Hypothalamus (tissue), 51 donors: ENCODE measurements at regions not wholly inside any gene's neighbourhood (a gene's known extent, or its start where the extent isn't known, plus 50 kb on each side); places are given as distances from the start of the nearest gene placed in this dataset.
"Not testable (repeated sequence)": the region's sequence is repeated elsewhere in the genome, so short reads cannot be mapped to it uniquely, and the experiment has no call there.

ENCODE experiments used
- DNase-seq, 51 donors: peaks; one replicate each; lab custom pipeline; 2025; lab: John Stamatoyannopoulos, UW

DNA sequence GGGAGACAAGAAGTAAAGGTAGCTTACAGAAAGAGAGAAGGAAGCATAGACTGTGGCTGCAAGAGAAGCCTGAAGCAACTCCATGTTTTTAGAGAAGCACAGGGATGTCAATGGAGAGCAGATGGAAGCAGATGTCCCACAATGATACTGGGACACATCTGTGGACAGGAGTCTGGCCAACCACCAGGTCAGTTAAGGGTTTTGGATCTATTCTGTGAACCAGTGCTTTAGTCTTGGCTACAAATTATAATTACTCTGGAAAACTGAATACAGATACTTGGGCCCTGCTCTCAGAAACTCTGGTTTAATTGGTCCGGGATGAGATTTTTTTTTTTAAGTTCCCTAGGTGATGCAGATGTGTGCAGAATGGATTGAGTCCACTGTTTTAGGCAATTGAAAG is 592.8 kb downstream of the CSNK1G3 start:
- no peak for DNase-seq

GRCh38 chr5:124104344-124104743 is 592.4 kb downstream of the CSNK1G3 start:
- no peak for DNase-seq

DNA sequence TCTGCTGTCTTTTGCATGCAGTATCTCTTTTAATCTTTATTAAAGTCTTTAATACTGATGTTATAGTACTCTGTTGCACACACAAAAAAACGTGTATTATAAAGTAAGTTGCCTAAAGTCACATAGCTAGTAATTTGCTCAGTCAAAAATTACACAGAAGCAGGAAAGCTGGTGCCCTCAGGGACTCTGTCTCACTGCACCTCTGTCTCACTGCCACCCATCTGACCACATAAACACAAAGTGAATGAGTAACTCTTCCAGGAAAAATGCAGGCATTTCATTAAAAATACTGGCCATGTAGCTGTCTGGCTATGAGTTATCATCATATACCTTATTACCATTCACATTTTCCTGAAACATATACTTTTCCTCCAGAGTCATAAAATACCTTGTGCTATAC is 591.7 kb downstream of the CSNK1G3 start:
- DNase-seq, result no peak

DNA sequence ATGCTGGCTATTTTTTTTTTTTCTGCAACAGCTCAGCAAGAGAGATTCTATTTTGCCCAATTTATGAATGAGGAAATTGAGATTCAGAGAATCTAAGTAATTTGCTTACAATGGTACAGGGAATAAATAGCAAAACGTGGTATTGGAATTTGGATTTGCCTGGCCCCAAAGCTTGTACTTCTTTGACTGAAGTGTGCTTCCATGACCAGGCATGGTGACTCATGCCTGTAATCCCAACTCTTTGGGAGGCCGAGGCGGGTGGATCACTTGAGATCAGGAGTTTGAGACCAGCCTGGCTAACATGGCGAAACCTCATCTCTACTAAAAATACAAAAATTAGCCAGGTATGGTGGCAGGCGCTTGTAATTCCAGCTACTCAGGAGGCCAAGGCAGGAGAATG is 591.1 kb downstream of the CSNK1G3 start:
- DNase-seq, result not testable (repeated sequence)

GRCh38 chr5:124102486-124102885 is 590.5 kb downstream of the CSNK1G3 start:
- no peak for DNase-seq

- DNase-seq, result no peak
Observed at GRCh38 chr5:124093658-124094057, 581.7 kb downstream of the CSNK1G3 start.

DNA sequence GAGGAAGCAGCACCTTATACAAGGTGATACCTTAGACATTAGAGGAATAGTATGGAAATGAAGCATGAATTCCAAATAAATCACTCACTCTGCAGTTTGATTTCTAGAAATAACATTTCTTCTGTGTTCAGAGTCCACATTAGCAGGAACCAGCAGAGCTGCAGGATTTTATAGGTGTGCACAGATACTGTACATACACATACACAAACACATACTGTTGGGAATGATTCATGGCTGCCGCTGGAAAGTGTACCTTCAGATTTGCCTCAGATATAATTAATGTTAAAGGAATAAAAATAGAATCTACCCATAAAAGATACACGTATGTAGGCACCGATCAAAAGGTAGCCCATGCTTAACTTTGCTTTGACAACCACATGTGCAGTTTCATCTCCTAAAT is 578.1 kb downstream of the CSNK1G3 start:
- DNase-seq, result no peak

DNA sequence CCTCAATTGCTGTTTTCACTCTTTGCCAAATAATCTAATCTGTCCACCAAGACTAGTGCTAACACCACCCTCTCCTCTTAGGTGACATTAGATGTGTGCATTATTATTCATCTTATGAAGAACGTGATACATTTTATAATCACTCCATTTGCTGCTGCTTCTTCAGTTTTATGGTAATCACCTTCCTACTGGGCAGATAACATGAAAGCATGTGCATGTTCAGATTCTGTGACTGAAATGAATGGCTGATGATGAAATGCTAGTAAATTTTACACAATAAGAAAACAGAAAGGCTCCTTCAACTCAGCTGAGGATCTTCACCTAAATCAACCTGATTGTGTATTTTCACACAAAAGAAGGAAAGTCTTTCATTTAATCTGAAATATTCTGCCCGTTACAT is 577.6 kb downstream of the CSNK1G3 start:
- DNase-seq, result no peak

GRCh38 chr5:124088289-124089032 is 576.5 kb downstream of the CSNK1G3 start:
- no peak for DNase-seq

GRCh38 chr5:124087752-124088151 is 575.8 kb downstream of the CSNK1G3 start:
- no peak for DNase-seq

- no peak for DNase-seq
Observed at GRCh38 chr5:124080256-124080655, 568.3 kb downstream of the CSNK1G3 start.

- no peak for DNase-seq
Observed at GRCh38 chr5:124079062-124079461, 567.1 kb downstream of the CSNK1G3 start.

DNA sequence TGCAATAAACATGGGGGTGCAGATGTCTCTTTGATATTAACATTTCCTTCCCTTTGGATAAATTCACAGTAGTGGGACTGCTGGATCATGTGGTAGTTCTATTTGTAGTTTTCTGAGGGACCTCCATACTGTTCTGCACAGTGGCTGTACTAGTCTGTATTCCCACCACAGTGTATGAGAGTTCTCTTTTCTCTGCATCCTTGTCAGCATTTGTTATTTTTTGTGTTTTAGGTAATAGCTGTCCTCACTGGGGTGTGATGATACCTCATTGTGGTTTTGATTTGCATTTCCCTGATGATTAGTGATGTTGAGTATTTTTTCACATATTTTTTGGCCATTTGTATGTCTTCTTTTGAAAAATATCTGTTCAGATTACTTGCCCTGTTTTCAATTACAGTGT is 562.5 kb downstream of the CSNK1G3 start:
- no peak for DNase-seq

DNA sequence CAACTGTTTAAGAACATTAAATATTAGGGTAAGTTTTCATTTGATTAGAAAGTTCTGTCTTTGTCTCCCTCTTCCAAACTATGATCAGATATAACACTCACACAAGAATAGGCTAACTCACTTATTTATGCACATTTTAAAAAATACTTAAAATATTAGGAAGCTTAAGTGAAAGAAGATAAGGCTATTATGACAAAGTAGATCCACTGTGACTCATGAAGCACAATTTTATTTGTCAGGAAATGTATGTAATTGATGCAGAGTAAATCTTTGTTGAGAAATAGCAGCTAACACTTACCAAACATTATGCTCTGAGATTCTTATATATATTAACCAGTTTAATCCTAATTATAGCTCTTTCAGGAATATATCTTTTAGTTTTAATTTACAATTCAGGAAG is 560.6 kb downstream of the CSNK1G3 start:
- no peak for DNase-seq

DNA sequence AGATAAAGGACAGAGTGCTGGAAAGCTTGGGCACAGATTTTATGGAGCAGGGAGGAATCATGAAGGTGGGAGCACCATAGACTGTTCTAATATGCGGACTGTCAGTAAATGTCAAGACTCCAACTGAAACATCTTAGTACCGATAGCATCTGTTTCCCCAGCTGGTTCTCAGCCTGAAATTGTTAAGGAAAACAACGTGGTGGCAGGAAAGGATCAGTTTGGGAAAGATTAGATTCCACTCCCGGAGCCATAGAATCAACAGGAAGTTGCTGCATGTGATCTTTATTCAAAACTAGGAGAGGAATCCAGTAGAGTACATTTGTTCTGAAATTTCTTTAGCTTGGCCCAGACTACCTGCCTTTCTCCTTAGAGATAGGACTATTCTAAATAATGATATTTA is 559.1 kb downstream of the CSNK1G3 start:
- no peak for DNase-seq

- DNase-seq, result no peak
Observed at GRCh38 chr5:124065508-124065907, 553.5 kb downstream of the CSNK1G3 start.

- no peak for DNase-seq
Observed at GRCh38 chr5:124064956-124065355, 553.0 kb downstream of the CSNK1G3 start.

- no peak for DNase-seq
Observed at GRCh38 chr5:124061663-124062062, 549.7 kb downstream of the CSNK1G3 start.

DNA sequence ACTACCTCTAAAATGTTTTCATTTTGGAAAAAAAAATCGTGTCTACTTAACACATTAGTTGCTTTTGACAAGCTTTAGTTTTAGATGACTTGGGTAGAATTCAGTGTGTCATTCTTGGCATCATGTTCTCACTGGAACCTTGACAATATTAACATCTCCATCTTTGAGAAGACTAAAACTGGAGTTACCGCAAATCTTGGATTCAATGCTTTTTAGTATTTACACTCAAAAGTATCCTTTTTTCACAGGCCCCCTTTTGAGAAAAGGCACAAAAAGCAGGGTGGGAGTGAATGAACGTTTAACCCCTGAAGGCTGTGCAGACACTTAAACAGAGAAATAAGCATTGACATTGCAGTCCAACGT is 549.1 kb downstream of the CSNK1G3 start:
- DNase-seq, result no peak

- no peak for DNase-seq
Observed at GRCh38 chr5:124060413-124061067, 548.6 kb downstream of the CSNK1G3 start.

DNA sequence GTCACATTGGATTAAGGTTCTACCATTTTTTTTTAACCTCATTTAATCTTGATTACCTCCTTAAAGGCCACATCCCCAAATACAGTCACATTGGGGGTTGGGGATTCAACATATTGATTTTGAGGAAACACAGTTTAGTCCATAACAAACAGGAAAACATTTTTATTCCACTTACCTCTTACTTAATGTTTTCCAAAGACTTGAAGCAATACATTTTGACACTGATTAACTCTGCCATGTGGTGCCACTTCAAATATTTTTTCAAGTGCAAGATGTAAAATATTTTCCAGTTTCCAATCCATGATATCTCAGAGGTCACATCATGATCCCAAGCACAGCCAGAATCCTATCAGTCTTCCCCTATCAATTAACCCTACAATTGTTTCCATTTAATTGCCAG is 548.0 kb downstream of the CSNK1G3 start:
- DNase-seq, result no peak

DNA sequence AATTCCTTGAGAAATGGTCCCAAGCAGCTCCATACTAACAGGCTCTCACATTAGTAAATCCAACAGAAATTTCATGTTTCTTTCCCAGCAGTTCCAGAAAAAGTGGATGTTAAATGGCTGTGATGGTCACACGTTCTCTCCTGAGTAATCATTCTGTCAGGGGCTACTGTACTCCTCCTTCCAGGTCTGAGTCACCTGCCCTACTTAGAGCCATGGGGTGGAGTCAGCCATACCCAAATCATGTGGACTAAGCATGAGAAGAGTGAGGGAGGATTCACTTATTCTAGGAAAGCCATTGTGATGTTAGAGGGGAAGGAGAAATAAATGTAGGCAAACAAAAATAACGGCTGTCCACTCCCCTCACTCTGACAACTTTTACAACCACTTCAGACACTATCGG is 547.2 kb downstream of the CSNK1G3 start:
- no peak for DNase-seq
